NT2/D1 (cell line): ENCODE measurements at regions not wholly inside any gene's neighbourhood (a gene's known extent, or its start where the extent isn't known, plus 50 kb on each side); places are given as distances from the start of the nearest gene placed in this dataset.

Experiments
- SUZ12 ChIP-seq: IDR thresholded peaks from 2 replicates; pipeline ENCODE4 v1.6.1; 2011; ENCODE audit not compliant: insufficient read length, insufficient read depth; ENCODE audit errors: extremely low read depth
- YY1 ChIP-seq: IDR thresholded peaks from 2 replicates; pipeline ENCODE4 v1.6.1; 2011; ENCODE audit not compliant: insufficient read length, insufficient read depth
- ZNF274 ChIP-seq: IDR thresholded peaks from 2 replicates; pipeline ENCODE4 v1.6.1; 2011; ENCODE audit warnings: mild to moderate bottlenecking, low read depth, low read length

GRCh38 chr21:43317959-43318358 is 109.0 kb downstream of the SIK1 start:
- TF ChIP-seq YY1 = no peak
- no peak for TF ChIP-seq ZNF274
- TF ChIP-seq SUZ12 = no peak
